COR-L47 (cell line): ENCODE measurements at regions not wholly inside any gene's neighbourhood (a gene's known extent, or its start where the extent isn't known, plus 50 kb on each side); places are given as distances from the start of the nearest gene placed in this dataset.
"Not testable (repeated sequence)": the region's sequence is repeated elsewhere in the genome, so short reads cannot be mapped to it uniquely, and the experiment has no call there.

Source experiments
- DNase-seq: peaks from one replicate; lab custom pipeline; 2025; lab: John Stamatoyannopoulos, UW

GRCh38 chr12:60501124-60501729 is 905.4 kb downstream of the SLC16A7 start:
- DNase-seq = peak; percentile 6

DNA sequence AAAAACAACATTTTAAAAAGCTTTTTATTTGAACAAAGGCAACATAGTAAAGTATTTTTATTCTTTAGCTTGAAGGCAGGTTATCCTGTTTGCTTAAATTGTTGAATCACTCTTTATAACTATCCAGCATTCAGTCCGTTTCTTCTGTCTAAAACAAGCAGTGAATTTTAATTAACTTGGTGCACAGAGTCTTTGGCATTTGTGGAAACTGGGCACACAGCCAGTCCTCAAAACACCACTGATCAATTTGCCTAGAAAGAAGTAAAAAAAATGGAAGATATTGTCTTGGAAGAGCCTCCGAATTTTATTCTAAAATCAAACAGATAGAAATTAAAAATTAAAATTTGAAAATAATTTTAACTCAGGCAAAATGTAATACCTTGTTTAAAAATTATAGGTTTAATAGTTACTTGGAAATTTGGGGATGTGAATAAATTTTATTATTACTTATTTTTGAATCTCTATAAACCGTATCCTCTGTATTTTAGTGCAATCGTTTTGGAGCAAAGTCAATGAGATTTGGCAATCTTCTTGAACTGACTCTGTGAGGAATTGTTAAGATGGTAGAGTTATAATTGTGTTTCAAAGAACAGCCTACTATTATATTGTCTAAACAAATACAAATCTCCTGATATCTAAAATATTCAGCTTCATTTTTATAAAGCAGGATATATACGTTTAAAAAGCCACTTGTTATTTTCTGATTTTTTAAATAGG is 927.0 kb downstream of the SLC16A7 start:
- peak; percentile 1 for DNase-seq

DNA sequence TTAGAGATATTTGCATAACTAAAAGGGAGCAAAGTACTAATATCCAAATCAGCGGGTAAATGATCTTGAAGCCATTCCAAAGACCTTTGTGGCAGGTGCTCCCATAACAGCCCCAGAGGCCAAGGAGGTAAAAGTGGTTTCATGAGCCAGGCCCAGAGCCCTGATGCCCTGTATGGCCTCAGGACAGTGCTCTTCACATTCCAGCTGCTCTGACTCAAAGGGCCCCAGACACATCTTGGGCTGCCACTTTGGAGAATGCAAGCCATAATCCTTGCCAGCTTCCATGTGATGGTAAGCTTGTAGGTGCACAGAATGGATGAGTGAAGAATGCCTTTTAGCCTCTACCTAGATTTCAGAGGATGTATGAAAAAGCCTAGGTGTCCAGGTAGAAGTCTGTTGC is 933.4 kb downstream of the SLC16A7 start:
- no peak for DNase-seq

DNA sequence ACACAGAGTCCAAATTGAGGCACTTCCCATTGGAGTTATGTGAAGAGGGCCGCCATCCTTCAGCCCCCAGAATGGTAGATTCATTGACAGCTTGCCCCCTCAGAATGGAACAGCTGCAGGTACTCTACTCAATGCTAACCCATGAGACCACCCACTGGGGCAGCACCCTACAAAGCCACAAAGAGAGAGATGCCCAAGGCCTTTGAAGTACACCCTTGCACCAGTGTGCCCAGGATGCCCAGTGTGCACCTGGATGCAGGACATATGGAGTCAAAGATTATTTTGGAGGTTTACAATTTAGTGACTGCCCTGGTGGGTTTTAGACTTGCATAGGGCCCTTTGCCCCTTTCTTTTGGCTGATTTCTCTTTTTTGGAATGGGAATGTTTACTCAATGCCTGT is 933.9 kb downstream of the SLC16A7 start:
- DNase-seq = no peak

- no peak for DNase-seq
Measured at GRCh38 chr12:60535363-60535762, 939.5 kb downstream of the SLC16A7 start.

DNA sequence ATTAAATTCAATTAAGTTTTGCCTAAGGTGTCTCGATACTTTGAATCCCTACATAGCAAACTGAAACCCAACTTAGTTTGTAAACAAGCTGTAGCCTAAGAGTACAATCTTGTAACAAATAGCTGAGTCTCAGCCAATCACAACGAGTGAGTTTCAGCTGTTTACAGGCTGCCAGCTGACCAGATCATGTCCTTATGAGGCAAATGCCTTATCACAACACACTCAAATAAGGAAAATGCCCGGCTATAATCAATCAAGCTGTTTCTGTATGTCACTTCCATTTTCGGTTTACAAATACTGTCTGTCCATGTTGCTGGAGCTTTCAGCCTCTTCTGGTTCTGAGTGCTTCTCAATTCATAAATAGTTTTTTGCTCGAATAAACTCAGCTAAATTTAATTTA is 943.8 kb downstream of the SLC16A7 start:
- DNase-seq = no peak

DNA sequence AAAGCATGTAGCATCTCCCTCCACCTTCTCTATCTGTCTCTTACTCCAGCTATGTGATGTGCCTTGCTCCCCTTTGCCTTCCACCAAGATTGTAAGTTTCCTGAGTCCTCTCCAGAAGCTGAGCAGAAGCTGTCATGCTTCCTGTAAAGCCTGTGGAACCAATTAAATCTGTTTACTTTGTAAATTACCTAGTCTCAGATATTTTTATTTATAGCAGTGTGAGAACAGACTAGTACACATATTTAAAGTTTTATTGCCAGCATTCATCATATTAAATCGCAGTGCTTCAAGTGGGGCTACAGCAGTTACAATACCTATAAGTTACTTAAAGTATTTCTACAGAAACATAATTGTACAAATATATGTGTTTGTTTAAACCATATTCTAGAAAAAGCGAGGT is 973.1 kb downstream of the SLC16A7 start:
- no peak for DNase-seq

DNA sequence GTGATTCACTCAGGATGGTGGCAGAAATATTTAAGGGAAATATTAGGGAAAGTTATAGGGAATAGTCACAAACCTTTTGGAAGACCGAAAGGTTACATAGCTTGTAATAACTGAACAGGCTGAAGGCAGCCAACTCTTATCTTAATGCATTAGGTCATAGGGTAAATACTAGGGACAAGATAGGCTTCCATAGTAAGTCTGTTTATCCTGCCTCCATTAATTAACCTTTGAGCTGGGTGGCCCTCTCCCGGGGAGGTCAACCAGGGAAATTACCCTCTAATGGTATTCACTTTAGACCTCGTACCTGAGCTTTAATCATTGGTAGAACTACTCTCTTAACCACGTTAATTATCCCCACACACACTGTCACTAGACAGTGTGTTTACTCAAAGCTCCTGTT is 981.8 kb downstream of the SLC16A7 start:
- no peak for DNase-seq

GRCh38 chr12:60587664-60588063 is 991.8 kb downstream of the SLC16A7 start:
- not testable (repeated sequence) for DNase-seq

- DNase-seq = no peak
Measured at GRCh38 chr12:60594035-60594711, 998.3 kb downstream of the SLC16A7 start.

- no peak for DNase-seq
Measured at GRCh38 chr12:60602601-60603000, 1006.8 kb downstream of the SLC16A7 start.

DNA sequence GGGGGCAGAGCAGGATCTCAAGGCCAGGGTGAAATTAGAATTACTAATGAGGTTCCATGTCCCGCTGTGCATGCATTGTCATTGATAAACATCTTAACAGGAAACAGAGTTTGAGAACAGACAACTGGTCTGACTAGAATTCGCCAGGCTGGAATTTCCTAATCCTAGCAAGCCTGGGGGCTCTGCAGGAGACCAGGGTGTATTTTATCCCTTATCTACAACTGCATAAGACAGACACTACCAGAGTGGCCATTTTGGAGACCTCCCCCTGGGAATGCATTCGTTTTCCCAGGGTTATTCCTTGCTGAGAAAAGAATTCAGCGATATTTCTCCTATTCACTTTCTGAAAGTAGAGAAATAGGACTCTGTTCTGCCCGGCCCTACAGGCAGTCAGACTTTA is 1007.6 kb downstream of the SLC16A7 start:
- not testable (repeated sequence) for DNase-seq

DNA sequence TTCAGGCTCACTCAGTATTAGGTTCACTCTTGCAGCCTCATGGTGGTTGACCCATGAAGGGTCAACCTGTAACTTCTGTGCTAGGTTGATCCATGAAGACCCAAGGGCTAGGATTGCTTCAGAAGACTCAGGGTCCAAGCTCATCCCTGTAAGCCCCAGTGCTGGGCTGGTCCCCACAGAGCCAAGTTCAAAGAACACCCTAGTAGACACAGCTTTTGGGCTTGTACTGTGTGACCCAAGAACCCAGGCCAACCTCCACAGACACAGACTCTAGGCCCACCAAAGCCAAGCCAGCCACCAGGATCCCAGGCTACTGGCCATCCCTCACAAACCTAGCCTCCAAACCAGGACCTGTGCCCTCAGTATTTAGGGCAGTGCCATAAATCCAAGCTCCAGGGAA is 1020.6 kb downstream of the SLC16A7 start:
- no peak for DNase-seq

DNA sequence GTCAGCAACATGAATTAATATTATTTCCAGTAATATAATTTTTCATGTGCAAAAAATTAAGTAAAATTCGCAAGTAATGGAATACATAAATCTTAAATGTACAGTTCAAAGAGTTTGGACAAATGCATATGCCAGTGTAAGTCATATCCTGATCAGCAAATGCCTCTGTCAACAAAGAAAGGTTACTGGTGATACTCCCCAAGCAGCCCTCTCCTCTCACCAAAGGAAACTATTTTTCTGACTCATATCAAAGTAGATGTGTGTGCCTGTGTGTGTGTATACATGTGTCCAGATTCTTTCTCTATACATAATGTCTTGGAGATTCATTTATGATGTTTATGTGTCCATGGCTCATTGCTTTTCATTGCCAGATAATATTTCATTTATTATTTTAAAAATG is 1035.0 kb downstream of the SLC16A7 start:
- no peak for DNase-seq

DNA sequence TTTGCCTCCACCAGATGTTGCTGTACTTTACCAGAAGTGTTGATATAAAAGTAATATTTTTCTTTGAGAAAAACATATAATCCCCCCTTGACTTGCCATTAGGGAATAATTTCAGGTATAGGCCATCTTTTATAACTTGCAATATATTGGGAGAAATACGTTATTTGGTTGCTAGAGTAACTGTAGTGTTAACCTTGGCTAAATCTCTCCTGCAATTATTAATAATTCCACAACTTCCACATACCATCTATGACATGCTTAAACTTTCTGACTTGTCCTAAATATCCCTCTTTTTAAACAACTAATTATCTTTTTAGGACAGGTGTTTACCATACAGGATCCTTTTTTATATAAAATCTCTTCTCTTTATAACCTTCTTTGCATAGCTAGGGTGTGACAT is 1048.2 kb downstream of the SLC16A7 start:
- DNase-seq = no peak

DNA sequence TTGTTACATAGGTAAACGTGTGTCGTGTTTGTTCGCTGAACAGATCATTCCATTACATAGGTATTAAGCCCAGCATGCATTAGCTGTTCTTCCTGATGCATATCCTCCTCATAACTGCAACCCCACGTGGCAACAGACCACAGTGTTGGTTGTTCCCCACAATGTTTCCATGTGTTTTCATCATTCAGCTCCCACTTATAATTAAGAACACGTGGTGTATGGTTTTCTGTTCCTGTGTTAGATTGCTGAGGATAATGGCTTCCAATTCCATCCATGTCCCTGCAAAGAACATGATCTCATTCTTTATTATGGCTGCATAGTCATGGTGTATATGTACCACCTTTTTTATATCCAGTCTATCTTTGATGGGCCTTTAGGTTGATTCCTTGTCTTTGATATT is 1071.1 kb downstream of the SLC16A7 start:
- DNase-seq = no peak

GRCh38 chr12:60672949-60673348 is 1077.1 kb downstream of the SLC16A7 start:
- no peak for DNase-seq

- DNase-seq = no peak
Measured at GRCh38 chr12:60684988-60685655, 1089.3 kb downstream of the SLC16A7 start.

DNA sequence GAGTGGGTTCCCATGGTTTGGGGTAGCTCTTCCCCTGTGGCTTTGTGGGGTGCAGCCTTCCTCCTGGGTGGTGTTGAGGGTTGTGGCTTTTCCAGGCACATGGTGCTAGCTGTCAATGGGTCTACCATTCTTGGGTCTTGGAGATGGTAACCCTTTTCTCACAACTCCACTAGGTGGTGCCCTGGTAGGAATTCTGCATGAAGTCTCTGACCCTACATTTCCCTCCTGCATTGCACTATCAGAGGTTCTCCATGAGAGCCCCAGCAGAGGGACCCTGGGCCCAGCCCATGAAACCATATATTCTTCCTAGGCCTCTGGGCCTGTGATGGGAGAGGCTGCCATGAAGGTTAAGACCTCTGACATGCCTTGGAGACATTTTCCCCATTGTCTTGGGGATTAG is 1093.3 kb downstream of the SLC16A7 start:
- no peak for DNase-seq

DNA sequence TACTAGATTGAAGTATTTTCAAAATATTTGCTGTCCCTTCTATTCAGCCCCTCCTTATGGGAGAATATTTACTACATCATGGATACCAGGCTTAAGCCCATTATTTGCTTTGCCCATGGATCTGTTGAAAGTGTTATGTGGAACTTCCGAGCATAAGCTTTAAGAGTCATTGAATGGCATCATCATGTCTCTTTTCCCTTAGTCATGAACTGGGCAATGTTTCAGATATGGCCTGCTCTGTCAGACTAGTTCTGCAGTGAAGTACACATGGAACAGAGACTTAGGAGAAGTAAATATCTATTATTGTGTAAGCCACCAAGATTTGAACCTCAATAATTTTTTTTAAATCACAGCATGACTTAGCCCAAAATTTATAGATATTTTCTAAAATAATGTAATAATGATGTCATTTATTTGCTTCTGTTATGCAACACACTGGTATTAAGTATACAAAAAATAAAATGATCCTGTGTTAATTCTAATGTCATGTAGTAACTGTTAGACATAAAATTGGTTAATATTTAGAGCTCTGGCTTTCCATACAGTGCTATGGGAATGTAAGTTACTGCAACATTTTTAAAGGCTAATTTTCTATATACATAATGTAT is 1097.3 kb downstream of the SLC16A7 start:
- DNase-seq = no peak

- DNase-seq = no peak
Measured at GRCh38 chr12:60704171-60704914, 1108.5 kb downstream of the SLC16A7 start.

- no peak for DNase-seq
Measured at GRCh38 chr12:60710246-60710645, 1114.4 kb downstream of the SLC16A7 start.
